Stimulated activated CD8-positive, alpha-beta memory T cell treated with anti-CD3 and anti-CD28 coated beads, Interleukin-12 subunit alpha, Interleukin-12 subunit beta, amount 100 ng/mL, for 24 hours (primary cell): ENCODE measurements at regions not wholly inside any gene's neighbourhood (a gene's known extent, or its start where the extent isn't known, plus 50 kb on each side); places are given as distances from the start of the nearest gene placed in this dataset.

ENCODE experiments used
- DNase-seq: peaks from one replicate; pipeline ENCODE4 v3.0.0-alpha.2; 2020; ENCODE audit errors: extremely low read depth

DNA sequence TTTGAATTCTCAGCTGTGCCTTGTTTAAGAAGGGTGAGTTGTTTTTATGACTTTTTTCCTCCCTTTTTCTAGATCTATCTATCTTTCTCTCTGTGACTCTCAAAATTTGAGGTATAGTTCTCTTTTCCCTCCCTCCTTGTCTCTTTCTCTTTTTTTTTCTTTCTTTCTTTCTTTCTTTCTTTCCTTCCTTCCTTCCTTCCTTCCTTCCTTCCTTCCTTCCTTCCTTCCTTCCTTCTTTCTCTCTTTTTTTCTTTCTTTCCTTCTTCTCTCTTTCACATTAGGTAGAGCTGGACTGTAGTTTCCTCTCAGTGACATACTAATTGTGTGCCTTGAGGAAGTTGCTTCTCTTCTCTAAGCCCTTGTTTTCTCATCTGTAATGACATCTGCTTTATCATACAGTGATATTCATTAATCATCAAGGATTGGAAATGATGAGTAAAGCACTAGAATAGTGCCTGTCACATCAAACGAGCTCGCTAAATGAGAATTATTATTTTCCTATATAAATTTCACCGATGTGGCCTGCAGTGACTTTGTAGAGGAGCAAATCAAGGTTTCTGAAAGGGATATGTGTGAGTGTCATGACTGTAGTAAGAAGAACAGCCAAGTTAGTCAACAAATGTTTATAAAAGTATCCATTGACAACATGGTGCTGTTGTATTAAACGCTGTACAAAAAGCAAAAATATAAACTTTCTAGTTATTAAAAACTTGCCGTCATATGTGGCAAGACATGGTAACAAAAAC, 78.9 kb upstream of the SLC38A2 start:
- no peak for DNase-seq

DNA sequence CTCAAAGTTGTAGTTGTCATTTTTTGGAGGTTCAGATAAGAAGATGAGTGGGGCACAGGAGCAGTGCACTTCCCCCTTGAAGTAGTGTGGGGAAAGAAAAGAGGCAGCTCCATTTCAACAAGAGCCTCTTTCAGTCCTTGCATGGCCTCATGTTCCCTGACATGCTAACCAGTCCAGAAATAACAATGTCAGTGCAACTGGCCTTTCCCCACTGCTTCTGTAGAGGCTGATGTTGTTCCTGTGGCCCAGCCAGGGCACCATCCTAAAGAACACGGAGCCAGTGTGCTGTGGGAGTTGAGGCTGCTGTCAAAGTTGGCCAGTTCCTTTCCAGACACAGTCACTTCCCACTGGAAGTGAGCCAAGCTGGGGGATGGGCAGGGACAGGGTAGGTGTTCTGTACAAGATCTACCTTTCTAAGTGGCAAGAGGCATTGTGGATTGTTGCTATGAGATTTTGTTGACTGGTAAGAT, 77.7 kb upstream of the SLC38A2 start:
- DNase-seq, result no peak

DNA sequence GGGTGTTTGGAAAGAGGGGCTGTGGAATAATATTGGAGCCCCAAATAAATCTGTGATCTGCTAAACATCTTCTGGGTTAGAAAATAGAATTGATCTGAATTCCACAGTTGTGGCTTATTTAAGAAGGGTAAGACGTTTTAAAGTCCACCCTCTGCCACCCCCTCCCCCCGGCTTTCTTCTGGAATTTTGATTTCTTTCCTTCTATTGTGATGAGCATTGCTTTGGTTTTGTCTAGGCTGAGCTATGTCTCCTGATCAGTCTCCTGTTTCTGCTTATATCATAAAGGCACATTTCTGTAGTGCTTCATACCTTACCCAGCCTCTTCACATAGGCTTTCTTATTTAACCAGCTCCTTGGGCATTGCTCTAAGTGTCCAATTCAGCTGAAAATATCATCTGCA, 77.3 kb upstream of the SLC38A2 start:
- no peak for DNase-seq

DNA sequence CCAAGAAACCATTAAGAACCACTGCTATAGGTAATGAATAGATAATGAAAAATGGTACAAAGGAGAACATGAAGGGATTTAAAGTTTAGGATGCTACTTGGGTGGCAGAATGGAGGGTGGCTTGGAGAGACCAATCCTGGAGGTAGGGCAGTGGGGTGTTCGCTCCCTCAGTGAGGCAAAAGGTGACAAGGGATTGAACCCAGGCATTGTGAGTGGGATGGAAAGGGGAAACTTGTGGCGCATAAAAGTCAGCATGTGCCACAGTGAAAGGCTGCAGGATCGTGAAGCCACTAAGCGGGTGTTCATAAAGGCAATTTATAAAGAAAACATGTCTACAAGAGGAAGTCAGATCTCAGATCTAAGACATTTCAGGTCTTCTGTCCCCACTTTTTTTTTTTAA, 76.7 kb upstream of the SLC38A2 start:
- DNase-seq, result no peak

DNA sequence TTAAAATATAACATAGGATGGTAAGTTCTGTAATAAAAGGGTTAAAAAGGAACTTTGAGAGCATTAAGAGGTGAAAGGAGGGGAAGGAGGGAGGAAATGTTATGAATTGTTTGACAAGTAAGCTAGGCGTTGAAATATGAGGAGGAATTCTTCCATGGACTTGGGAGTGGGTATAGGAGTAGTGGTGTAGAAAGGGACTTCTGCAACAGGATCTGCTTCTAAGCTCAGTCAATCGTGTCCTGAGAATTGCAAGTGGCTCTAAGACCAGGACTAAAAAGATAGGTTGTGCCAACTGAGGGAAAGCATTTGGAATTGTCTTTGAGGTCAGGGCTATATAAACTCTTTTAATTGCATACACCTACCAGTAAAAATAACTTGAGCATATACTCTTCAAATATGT, 74.1 kb upstream of the SLC38A2 start:
- DNase-seq, result no peak

DNA sequence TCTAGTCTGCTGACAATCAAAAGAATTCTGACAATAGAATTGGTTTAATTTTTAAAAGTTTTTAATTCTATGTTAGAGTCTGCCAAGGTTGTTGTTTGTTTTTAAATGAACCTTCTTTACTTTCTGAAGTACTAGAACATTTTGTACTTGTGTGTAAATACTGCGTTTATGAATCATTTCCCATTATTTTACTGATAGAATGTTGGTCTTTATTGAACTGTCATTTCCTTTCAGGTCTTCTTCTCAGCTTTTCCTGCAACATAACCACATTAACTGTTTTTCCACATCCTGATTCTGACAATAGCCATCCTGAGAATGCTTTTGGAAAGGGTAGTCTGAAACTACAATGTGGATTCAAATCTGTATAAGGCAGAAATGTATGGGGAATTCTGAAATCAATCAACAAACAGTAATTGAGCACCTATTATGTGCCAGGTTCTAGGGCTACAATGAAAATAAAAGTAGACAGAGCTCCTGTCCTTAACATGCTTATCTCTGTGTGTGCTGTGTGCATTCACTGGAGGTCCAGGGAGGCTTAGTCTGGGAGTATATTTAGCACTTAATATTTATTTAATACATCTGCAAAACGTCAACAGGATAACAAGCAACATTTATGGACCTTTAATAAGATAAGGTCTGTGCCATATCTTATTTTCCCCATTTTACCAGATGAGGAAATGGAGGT, 73.1 kb upstream of the SLC38A2 start:
- DNase-seq, result no peak

DNA sequence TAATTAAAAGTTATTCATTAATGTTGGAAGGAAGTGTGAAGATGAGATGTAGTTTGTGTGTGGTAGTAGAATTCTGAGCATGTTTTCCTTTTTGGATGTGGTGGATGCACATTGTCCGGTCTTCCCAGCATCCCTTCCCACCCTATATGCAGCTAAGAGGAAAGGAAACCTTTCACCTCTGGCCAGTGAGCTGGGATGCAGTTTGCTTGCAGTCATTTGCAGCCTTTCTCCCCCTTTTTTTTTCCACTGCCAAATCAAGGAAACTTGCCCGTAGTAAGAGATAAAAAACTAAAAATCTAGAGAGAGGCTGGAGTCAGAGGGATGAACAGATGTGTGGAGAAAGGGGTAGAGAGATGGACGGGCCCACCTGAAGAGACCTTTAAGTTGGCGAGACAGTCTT, 72.5 kb upstream of the SLC38A2 start:
- no peak for DNase-seq

DNA sequence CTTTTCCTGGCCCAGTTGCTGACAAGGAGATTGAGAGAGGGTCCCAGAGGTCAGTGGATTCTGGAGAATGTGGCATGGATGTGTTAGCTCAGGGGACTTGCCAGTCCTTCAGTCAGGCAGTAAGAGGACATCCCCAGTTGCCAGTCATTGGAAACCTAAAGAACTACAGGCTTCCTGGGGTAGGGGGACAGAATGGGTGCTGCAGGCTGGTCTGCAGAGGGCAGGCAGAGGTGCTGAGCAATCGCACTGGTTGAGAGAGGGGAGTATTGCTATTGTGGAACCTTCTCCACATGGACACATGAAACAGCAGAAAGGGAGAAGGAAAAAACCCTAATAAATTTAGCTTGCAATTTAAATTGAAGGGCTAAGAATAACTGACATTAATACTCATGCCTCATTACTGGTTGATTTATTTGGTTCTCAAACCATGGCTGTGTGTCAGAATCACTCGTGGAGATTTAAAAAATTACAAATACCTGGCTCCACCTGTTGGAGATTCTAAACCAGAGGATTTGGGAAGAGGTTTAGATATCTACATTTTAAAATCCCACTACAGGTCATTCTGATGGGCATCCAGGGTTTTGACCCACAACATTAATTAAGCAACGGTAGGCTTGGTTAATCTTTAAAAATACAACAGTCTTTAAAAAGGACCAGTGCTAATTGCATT, 71.2 kb upstream of the SLC38A2 start:
- DNase-seq, result no peak

DNA sequence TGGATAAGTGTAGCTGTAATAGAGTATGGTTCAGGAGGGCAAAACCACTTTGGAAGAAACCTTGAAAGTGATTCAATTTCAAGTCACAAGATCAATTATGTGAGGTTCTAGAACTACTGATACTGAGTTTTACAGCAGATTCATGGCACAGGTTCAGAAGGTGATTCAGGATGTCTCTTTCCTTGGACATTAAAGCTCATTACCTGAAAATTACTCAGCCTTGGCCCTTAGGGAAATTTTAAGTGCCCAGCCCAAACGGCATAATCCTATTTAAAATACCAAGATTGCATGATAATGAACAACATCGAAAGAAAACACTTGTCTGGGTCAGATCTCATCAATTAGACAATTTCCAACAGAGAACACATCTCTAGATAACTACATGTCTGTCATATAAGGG, 70.2 kb upstream of the SLC38A2 start:
- DNase-seq, result no peak

DNA sequence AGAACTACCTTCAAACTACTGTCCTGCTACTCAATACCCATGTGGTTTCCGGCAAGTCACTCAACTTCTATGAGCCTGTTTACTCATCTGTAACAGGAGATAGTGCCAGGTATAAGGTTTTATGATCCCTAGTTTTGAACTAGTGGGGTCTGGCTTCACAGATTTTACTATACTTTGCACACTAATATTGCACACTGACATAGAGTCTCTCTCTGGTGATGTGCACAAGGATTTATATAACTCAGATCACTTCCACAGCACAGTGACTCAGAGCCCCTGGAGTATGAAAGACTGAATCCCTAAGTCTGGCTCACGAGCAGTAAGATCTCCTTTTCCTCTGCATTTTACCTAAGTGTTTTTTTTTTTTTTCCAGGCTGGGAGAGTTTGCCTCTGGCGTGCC, 69.7 kb upstream of the SLC38A2 start:
- no peak for DNase-seq

DNA sequence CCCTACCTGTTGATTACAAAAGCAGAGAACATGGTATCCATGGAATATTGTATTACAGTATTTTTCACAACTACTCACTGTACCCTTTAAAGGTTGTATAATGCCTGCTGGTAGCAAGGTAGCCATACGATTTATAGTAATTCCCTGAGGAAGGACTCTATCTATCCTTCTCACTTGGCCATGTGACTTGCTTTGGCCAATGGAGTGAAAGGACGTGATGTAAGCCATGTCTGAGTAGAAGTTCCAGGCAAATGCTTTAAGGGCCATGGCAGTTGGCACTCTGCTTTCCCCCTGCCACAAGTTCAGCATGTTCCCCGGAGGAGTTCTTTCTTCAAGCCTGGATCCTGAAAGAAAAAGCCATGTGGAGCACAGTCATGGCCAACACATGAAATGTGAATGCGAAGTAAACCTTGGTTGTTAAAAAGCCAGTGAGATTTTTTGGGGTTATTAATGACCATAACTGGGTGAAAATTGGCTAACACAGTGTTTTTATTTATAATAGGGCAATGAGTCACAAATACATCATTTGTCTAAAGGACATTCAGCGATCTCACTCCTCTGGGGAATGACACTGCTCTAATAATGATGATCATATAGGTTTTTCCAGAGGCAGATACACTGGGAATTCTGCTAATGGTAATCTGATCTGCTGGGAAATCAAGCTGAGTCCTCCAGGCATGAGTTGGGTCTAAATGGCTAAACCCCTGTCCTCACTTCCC, 67.4 kb upstream of the SLC38A2 start:
- DNase-seq, result no peak

DNA sequence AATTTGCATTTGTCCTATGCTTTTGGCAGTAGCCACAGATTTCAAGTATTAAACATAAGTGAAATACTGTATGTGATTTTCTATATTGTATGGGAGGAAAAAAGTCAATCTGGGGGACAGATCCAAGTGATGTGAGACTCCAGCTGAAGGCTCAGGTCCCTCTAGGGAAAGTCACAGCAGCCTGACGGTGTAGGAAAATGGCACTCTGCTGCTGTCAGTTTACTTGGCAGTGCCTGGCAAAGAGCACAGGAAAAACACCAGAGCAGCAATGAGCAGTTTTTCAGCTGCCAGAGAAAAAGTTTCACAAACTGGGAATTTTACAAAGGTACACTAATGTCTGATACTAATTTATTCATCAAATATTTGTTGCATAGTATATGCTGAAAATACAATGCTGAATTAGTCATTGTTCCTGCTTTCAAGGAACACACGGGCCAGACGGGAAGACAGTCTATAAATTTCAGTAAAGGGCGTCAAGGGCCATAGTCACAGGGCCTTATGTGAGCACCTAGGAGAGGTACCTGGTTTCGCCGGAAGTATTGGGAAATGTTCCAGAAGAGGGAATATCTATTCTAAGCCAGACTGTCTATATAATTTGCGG, 66.2 kb upstream of the SLC38A2 start:
- no peak for DNase-seq

DNA sequence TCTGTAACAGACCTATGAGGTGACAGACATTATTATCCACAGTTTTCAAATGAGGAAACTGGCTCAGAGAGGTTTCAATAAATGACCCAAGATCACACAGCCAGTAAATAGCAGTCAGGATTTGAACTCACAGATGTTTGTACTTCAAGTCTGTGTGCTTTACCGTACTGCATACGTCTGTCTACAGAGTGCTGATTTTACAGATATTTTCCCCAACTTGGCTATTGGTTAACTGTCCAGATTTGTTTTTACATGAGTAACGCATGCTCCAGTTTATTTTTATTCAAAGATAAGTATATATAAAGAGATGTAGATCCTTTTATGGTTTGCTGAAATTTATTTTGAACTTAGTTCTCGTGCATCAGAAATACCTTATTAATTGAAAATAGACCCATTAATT, 65.7 kb upstream of the SLC38A2 start:
- no peak for DNase-seq

DNA sequence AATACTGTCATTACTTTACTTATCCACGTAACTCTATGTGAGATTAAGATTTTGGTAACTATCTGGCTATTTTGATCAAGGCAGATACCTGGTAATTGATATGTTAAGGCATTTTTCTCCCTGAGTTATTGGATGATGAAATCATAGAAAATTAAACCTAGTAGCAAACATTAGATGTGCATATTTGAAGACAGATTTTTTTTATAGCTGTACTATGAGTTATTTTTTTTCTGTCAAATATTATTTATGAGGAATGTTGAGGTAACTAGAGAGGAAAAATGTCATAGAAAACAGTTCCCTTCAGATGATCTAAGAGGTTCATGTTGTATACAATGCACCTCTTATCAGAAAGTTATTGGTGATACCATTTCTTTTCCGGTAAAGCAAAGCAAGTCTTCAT, 64.9 kb upstream of the SLC38A2 start:
- no peak for DNase-seq

DNA sequence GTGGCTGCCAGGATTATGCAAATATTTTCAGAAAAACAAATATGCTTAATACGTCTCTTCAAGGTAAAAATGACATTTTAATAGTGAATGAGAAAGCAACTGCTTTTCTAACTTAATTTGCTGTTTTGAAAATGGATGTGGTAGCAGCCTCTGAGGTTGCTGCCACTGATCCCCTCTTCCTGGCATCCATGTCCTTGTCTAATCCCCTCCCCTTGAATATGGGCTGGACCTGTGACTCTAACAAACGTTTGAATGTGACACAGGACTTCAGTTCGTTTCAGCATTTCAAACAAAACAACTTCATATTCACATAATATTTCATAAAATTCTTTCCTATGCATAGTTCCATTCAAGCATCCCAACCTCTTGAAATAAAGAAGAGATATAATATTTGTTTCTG, 64.2 kb upstream of the SLC38A2 start:
- no peak for DNase-seq

DNA sequence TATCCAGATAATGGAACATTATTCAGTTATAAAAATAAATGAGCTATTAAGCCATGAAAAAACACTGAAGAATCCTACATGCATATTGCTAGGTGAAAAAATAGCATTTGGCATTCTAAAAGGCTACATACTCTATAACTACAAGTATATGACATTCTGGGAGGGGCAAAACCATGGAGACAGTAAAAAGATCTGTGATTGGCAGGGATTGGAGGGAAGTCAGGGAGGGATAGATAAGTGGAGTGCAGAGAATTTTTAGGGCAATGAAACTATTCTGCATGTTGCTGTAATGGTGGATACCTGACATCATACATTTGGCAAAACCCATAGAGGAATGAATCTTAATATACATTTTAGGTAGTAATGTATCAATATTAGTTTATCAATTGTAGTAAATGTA, 63.1 kb upstream of the SLC38A2 start:
- no peak for DNase-seq

DNA sequence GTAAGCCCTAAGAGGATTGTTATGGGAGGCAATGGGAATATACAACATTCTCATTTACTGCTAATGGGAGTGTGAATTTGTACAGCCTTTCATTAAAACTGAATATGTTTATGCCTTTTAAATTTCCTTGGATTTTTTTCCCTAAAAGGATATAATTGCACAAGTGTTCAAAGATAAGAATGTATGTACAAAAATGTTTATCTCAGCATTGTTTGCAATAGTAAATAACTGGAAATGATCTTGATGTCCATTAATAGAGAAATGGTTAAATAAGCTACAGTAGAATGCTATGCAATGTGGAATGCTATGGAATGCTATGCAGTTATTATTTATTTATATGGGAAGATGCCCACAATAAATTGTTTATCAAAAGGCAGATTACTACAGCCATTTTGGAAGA, 62.5 kb upstream of the SLC38A2 start:
- no peak for DNase-seq

DNA sequence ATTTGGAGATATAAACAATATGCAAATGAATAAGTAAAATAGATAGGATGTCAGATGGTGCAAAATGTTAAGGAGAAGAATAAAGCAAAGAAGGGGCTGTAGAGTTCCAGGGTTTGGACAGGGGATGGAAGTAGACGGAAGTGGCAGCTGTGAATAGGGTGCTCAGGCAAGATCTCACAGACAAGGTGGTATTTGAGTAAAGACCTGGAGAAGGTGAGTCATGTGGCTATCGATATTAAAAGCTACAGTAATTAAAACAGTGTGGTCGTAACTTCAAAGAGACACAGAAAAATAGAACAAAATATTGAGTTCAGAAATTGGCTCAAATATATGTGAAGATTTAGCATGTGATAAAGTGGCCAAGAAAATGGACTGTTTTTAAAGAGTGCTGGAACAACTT, 61.3 kb upstream of the SLC38A2 start:
- no peak for DNase-seq

DNA sequence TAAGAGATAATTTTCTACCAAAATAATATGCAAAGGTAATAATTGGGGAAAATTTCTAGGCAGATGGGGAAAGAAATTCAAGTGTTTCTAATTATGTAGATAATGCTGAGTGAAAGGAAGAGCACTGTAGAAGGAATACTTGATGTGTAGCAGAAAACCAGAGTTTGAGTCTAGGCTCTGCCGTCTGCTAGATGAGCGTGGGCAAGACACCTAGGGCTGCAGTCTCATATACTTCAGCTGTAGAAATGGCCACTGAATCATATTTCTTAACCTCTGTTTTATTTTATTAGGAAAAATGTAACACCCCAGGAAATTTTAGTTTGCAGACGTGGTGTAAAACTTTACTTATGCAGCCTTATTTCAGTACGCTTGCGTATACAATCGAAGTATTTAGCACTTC, 59.8 kb upstream of the SLC38A2 start:
- no peak for DNase-seq

DNA sequence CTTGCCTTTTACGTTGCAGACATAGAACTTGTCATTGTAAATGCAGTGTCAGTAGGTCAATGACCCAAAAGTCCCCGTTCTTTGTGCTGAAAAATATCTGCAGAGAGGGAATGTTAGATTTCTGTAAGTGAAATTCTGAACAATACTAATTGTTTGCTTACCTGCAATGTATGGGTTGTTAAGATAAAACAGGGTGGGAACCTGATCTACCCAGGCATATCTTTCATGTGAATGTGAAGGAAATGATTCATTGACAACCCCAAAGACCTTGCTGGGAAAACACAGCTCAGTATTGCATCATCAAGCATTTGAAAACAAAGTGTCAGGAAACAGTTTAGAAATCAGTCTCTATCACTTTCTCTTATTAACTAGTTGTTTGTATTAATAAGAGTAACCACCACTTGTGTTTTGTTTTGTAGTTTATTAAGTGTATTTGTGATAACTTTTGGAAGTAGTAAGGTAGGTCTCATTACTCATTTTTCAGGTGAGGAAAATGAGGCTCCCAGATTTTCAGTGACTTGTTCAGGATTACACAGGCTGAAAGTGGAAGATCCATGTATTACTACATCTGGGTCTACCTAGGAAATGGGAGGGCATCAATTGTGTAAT, 57.9 kb upstream of the SLC38A2 start:
- no peak for DNase-seq
